K562 (cell line): ENCODE measurements at regions not wholly inside any gene's neighbourhood (a gene's known extent, or its start where the extent isn't known, plus 50 kb on each side); places are given as distances from the start of the nearest gene placed in this dataset.

ENCODE experiments used
- ATAC-seq: fragments of 200-7000 bp; cut with Tn5 transposase; 3 replicates; pipeline ENCODE4 v1.9.1; 2020; ENCODE audit warnings: moderate library complexity
- BruUV-seq: library from RNA; stranded (reverse); fragments of 400-500 nt; replicated peaks from 2 replicates; lab custom pipeline; 2021; lab: Mats Ljungman, UMichigan
- CTCF ChIA-PET: fragments of 300-600 bp; formaldehyde crosslinking; extraction: SDS; loops from one replicate; lab custom pipeline; 2021; ENCODE audit warnings: low intra/inter-chr PET ratio; lab: Yijun Ruan, JAX
- POLR2A ChIA-PET: fragments of 300-600, 350-650 bp; sonication (Branson Sonifier 250); formaldehyde crosslinking; extraction: SDS; loops from one replicate; lab custom pipeline; 2021; ENCODE audit warnings: antibody characterized with exemption, inconsistent platforms; lab: Yijun Ruan, JAX
- DNase-seq, 4 experiments: peaks; one replicate each; pipeline versions ENCODE4 v3.0.0 to v3.0.0-alpha.2; 2011 to 2018; ENCODE audit warnings: low spot score in 3 of 4, mixed read lengths in 3 of 4; ENCODE audit errors: extremely low read depth in 1 of 4
- FAIRE-seq: peaks from 2 replicates; lab custom pipeline; 2011; peaks lifted over from hg19 to GRCh38; lab: Jason Lieb, UNC
- H2AFZ ChIP-seq: 2 replicates; pipeline ENCODE4 v1.6.0; 2011; ENCODE audit warnings: low read depth, low read length, control low read depth, inconsistent platforms
- H3K27ac ChIP-seq: fragments of 200-600 bp; 3 replicates; pipeline ENCODE4 v1.8.0; 2011; ENCODE audit warnings: low read depth, mild to moderate bottlenecking, control low read depth, inconsistent platforms, low read length, moderate library complexity, mixed read lengths; ENCODE audit errors: extremely low read depth
- H3K27me3 ChIP-seq, 2 experiments: fragments of 300-600 bp in 1 of 2; 2 replicates in 1 of 2; 3 replicates in 1 of 2; pipeline versions ENCODE4 v1.6.0 to v1.8.0; 2011; ENCODE audit warnings: inconsistent platforms in 2 of 2, low read length in 2 of 2, mild to moderate bottlenecking in 1 of 2, mixed read lengths in 1 of 2, moderate library complexity in 1 of 2; ENCODE audit not compliant: control insufficient read depth in 2 of 2, insufficient read depth in 2 of 2
- H3K36me3 ChIP-seq: fragments of 300-600 bp; 3 replicates; pipeline ENCODE4 v1.8.0; 2011; ENCODE audit warnings: mild to moderate bottlenecking, low read length, inconsistent platforms; ENCODE audit not compliant: control insufficient read depth, insufficient read depth
- H3K4me1 ChIP-seq, 2 experiments: fragments of 200-600 bp in 1 of 2; replicated peaks in 1 of 2; 2 replicates in 1 of 2; 3 replicates in 1 of 2; pipeline versions ENCODE4 v1.5.1 to v1.8.0; 2011; ENCODE audit warnings: inconsistent platforms in 2 of 2, low read length in 2 of 2, mild to moderate bottlenecking in 1 of 2, mixed read lengths in 1 of 2, moderate library complexity in 1 of 2; ENCODE audit not compliant: control insufficient read depth in 2 of 2, insufficient read depth in 2 of 2
- H3K4me2 ChIP-seq: 2 replicates; pipeline ENCODE4 v1.6.1; 2011; ENCODE audit warnings: low read length, control low read depth, inconsistent platforms, mixed read lengths; ENCODE audit not compliant: insufficient read depth
- H3K4me3 ChIP-seq: fragments of 200-600 bp; sonication (generic), shearing (Covaris generic); 2 replicates; pipeline ENCODE4 v1.5.1; 2016; ENCODE audit warnings: control low read depth, inconsistent platforms
- H3K79me2 ChIP-seq: fragments of 200-600 bp; 3 replicates; pipeline ENCODE4 v1.8.0; 2011; ENCODE audit warnings: low read length, inconsistent platforms; ENCODE audit not compliant: control insufficient read depth, insufficient read depth
- H3K9ac ChIP-seq, 2 experiments: 2 replicates each; pipeline versions ENCODE4 v1.6.0 to v1.6.1; 2011; ENCODE audit warnings: low read depth in 2 of 2, low read length in 2 of 2, control low read depth in 1 of 2, inconsistent platforms in 1 of 2, mild to moderate bottlenecking in 1 of 2, mixed read lengths in 1 of 2; ENCODE audit not compliant: insufficient read depth in 1 of 2
- H3K9me1 ChIP-seq: one replicate; pipeline ENCODE4 v1.6.0; 2011; ENCODE audit warnings: inconsistent platforms, mild to moderate bottlenecking, low read length, moderate library complexity; ENCODE audit not compliant: control insufficient read depth, insufficient read depth
- H3K9me3 ChIP-seq: replicated peaks from 2 replicates; pipeline ENCODE4 v1.5.1; 2011; ENCODE audit warnings: low read depth, low read length, inconsistent platforms; ENCODE audit not compliant: control insufficient read depth, insufficient read depth
- H4K20me1 ChIP-seq: replicated peaks from 2 replicates; pipeline ENCODE4 v1.6.1; 2011; ENCODE audit warnings: low read length, inconsistent platforms, mixed read lengths; ENCODE audit not compliant: control insufficient read depth, insufficient read depth
- ERF ChIP-seq: fragments of 450-650 bp; formaldehyde crosslinking; IDR thresholded peaks from 2 replicates; pipeline ENCODE4 v1.4.0; 2020; ENCODE audit warnings: mild to moderate bottlenecking, mixed read lengths
- ETV1 ChIP-seq: fragments of 450-650 bp; conservative IDR thresholded peaks from 2 replicates; pipeline ENCODE4 v1.6.1; 2016; ENCODE audit warnings: missing genetic modification characterization, control low read depth, low read depth, missing compliant biosample characterization
- EZH2 ChIP-seq: IDR thresholded peaks from 2 replicates; pipeline ENCODE4 v1.6.1; 2012; ENCODE audit warnings: low read depth, mild to moderate bottlenecking, inconsistent platforms, low read length, borderline replicate concordance
- FOXK2 ChIP-seq, 2 experiments: fragments of 450-650 bp; IDR thresholded peaks in 1 of 2; conservative IDR thresholded peaks in 1 of 2; 2 replicates each; pipeline ENCODE4 v1.6.1; 2016; ENCODE audit warnings: low read depth in 2 of 2, mild to moderate bottlenecking in 1 of 2
- MYNN ChIP-seq, 2 experiments: sonication (generic); formaldehyde crosslinking in 1 of 2; IDR thresholded peaks; 2 replicates each; pipeline versions ENCODE4 v1.5.0 to v1.6.1; 2016 to 2020; ENCODE audit warnings: antibody characterized with exemption in 1 of 2, missing genetic modification reagents in 1 of 2
- NFRKB ChIP-seq: fragments of 450-650 bp; IDR thresholded peaks from 2 replicates; pipeline ENCODE4 v1.6.1; 2016; ENCODE audit warnings: low read depth
- SOX6 ChIP-seq: fragments of 450-650 bp; IDR thresholded peaks from 2 replicates; pipeline ENCODE4 v1.6.1; 2014; ENCODE audit warnings: mild to moderate bottlenecking
- ZNF316 ChIP-seq: fragments of 450-650 bp; IDR thresholded peaks from 2 replicates; pipeline ENCODE4 v1.6.1; 2016
- WGBS: fragments of 100-300 bp; shearing (Covaris generic); methylation state at CpG from one replicate; pipeline ENCODE4 v1.1.6; 2016; ENCODE audit warnings: low coverage, mixed read lengths; ENCODE audit not compliant: insufficient coverage; ENCODE audit errors: missing lambda C conversion rate; 5-methylcytosine and 5-hydroxymethylcytosine counted together
- in situ Hi-C: fragments of 300-500 bp; cut with MboI; formaldehyde crosslinking; loops from 4 replicates; pipeline ENCODE4 v1.15.0; 2018; ENCODE audit warnings: inconsistent platforms, mixed read lengths
- intact Hi-C: fragments of 100-400 bp; cut with micrococcal nuclease; formaldehyde crosslinking; loops from 2 replicates; pipeline ENCODE4 v1.14.2; 2022
- TF ChIP-seq, protein P1 (sequence below): fragments of 200-800 bp; sonication (Bioruptor generic); IDR thresholded peaks from 2 replicates; pipeline ENCODE4 v1.6.1; 2017; ENCODE audit warnings: missing genetic modification characterization, missing compliant biosample characterization
- TF ChIP-seq, protein P2 (sequence below): sonication (generic); IDR thresholded peaks from 2 replicates; pipeline ENCODE4 v1.6.1; 2016

GRCh38 chr2:193528458-193528857 is 1333.7 kb upstream of the TMEFF2 start:
- FAIRE-seq (no peak), ATAC-seq (no peak), DNase-seq (no peak)
- no peak overlapping the region for H2AFZ ChIP-seq
- no peak overlapping the region for H3K4me2 ChIP-seq
- POLR2A ChIA-PET, result no interaction called here
- H3K27me3 ChIP-seq, result no peaks in the 10 kb centered on the region
- CTCF ChIA-PET, result no interaction called here
- no peaks in the 10 kb centered on the region for H3K79me2 ChIP-seq
- BruUV-seq, result no TSS peak
- TF ChIP-seq EZH2, result no peak
- TF ChIP-seq NFRKB, result no peak
- TF ChIP-seq SOX6, result no peak
- no peak for TF ChIP-seq ETV1 (tag)
- no peak for TF ChIP-seq FOXK2 (conservative IDR thresholded peaks at IDR 0.05 in 1 of 2, IDR thresholded peaks at IDR 0.05 in 1 of 2; ENCODE audit: low read depth in 2 of 2)
- TF ChIP-seq ZNF316, result no peak
- TF ChIP-seq ERF (CRISPR knock-in tag), result no peak
- no peak for TF ChIP-seq MYNN (IDR thresholded peaks at IDR 0.05)
- no peak for TF ChIP-seq MYNN (CRISPR knock-in tag; IDR thresholded peaks at IDR 0.05)
- no peaks in the 10 kb centered on the region for H3K36me3 ChIP-seq
- H4K20me1 ChIP-seq, result no peaks in the 10 kb centered on the region
- H3K4me1 ChIP-seq, result no peaks in the 10 kb centered on the region
- no peak overlapping the region for H3K4me3 ChIP-seq
- in situ Hi-C loops (no loop called here), intact Hi-C loops (no loop called here)
- WGBS, result 0% methylated on average over 1 of the region's 1 CpG
- H3K9ac ChIP-seq, result no peak overlapping the region
- no peaks in the 10 kb centered on the region for H3K9me1 ChIP-seq
- H3K9me3 ChIP-seq, result no peaks in the 10 kb centered on the region
- no peak overlapping the region for H3K27ac ChIP-seq

GRCh38 chr2:193527146-193527545 is 1332.4 kb upstream of the TMEFF2 start:
- Histone ChIP-seq H3K4me3 (no peak overlapping the region), H3K9me3 (no peaks in the 10 kb centered on the region), H3K9ac (no peak overlapping the region), H3K9me1 (no peaks in the 10 kb centered on the region), H3K4me1 (no peaks in the 10 kb centered on the region), H3K27ac (no peak overlapping the region), H2AFZ (no peak overlapping the region), H3K27me3 (no peaks in the 10 kb centered on the region), H3K4me2 (no peak overlapping the region), H3K79me2 (no peaks in the 10 kb centered on the region), H3K36me3 (no peaks in the 10 kb centered on the region), H4K20me1 (no peaks in the 10 kb centered on the region)
- FAIRE-seq (no peak), ATAC-seq (no peak), DNase-seq (no peak)
- TF ChIP-seq, protein P1, sequence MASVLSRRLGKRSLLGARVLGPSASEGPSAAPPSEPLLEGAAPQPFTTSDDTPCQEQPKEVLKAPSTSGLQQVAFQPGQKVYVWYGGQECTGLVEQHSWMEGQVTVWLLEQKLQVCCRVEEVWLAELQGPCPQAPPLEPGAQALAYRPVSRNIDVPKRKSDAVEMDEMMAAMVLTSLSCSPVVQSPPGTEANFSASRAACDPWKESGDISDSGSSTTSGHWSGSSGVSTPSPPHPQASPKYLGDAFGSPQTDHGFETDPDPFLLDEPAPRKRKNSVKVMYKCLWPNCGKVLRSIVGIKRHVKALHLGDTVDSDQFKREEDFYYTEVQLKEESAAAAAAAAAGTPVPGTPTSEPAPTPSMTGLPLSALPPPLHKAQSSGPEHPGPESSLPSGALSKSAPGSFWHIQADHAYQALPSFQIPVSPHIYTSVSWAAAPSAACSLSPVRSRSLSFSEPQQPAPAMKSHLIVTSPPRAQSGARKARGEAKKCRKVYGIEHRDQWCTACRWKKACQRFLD, result no peak
- TF ChIP-seq, protein P2, sequence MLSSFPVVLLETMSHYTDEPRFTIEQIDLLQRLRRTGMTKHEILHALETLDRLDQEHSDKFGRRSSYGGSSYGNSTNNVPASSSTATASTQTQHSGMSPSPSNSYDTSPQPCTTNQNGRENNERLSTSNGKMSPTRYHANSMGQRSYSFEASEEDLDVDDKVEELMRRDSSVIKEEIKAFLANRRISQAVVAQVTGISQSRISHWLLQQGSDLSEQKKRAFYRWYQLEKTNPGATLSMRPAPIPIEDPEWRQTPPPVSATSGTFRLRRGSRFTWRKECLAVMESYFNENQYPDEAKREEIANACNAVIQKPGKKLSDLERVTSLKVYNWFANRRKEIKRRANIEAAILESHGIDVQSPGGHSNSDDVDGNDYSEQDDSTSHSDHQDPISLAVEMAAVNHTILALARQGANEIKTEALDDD, result no peak
- BruUV-seq, result no TSS peak
- in situ Hi-C loops (no loop called here), intact Hi-C loops (no loop called here)
- 3% methylated on average over 3 of the region's 3 CpGs for WGBS
- CTCF ChIA-PET, result no interaction called here
- POLR2A ChIA-PET, result no interaction called here
